ENCODE measurements at regions not wholly inside any gene's neighbourhood (a gene's known extent, or its start where the extent isn't known, plus 50 kb on each side); places are given as distances from the start of the nearest gene placed in this dataset.

GRCh38 chr4:24335616-24336015 is 248.7 kb downstream of the DHX15 start:
- no peak overlapping the region for H3K27ac ChIP-seq (ENCODE audit: insufficient read depth, low read depth, low read length, poor library complexity, severe bottlenecking)
- WGBS, 2 experiments: 93% methylated on average over 3 of the region's 4 CpGs

DNA sequence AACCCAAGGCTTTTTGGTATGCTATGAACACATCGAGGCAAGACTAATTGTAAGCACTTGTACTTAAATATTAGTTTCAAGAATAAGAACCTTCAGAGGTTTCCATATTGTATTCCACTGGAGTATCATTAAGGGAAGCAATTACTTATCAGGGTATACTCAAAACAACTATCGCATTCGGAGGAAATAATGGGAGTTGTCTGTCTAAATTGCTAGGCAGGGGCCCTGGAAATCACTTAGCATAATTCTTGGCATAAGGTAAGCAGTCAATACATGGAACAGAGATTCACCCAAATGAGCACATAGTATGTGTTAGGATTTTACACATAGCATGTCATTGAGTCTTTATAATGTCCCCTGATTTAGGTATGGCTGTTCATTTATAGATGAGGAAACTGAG is 249.4 kb downstream of the DHX15 start:
- 85 to 98% methylated on average over 3 of the region's 3 CpGs for WGBS, 2 experiments
- Histone ChIP-seq H3K9me3 (ENCODE audit: control insufficient read depth, low read length) (no peaks in the 10 kb centered on the region), H3K27ac (ENCODE audit: insufficient read depth, low read depth, low read length, poor library complexity, severe bottlenecking) (no peak overlapping the region), H3K4me1 (ENCODE audit: control insufficient read depth, insufficient read depth, low read length) (no peaks in the 10 kb centered on the region), H3K27me3 (ENCODE audit: control insufficient read depth, insufficient read depth, low read length, poor library complexity, severe bottlenecking) (no peaks in the 10 kb centered on the region), H3K4me3 (ENCODE audit: insufficient read depth, low read depth, low read length) (no peak overlapping the region), H3K36me3 (ENCODE audit: control insufficient read depth, insufficient read depth, low read length) (no peaks in the 10 kb centered on the region)

More at GRCh38 chr4:24335616-24336015, 248.7 kb downstream of the DHX15 start:
- Histone ChIP-seq H3K27me3 (ENCODE audit: control insufficient read depth, insufficient read depth, low read length, poor library complexity, severe bottlenecking) (no peaks in the 10 kb centered on the region), H3K4me3 (ENCODE audit: insufficient read depth, low read depth, low read length) (no peak overlapping the region), H3K36me3 (ENCODE audit: control insufficient read depth, insufficient read depth, low read length) (no peaks in the 10 kb centered on the region), H3K9me3 (ENCODE audit: control insufficient read depth, low read length) (no peaks in the 10 kb centered on the region), H3K4me1 (ENCODE audit: control insufficient read depth, insufficient read depth, low read length) (no peaks in the 10 kb centered on the region)

- Histone ChIP-seq H3K4me3 (ENCODE audit: insufficient read depth, low read depth, low read length) (no peak overlapping the region), H3K27ac (ENCODE audit: insufficient read depth, low read depth, low read length, poor library complexity, severe bottlenecking) (no peak overlapping the region), H3K4me1 (ENCODE audit: control insufficient read depth, insufficient read depth, low read length) (peaks cover 16% of the 10 kb centered on the region), H3K27me3 (ENCODE audit: control insufficient read depth, insufficient read depth, low read length, poor library complexity, severe bottlenecking) (no peaks in the 10 kb centered on the region), H3K36me3 (ENCODE audit: control insufficient read depth, insufficient read depth, low read length) (no peaks in the 10 kb centered on the region), H3K9me3 (ENCODE audit: control insufficient read depth, low read length) (no peaks in the 10 kb centered on the region)
Observed at GRCh38 chr4:24330573-24330972, 253.8 kb downstream of the DHX15 start.

DNA sequence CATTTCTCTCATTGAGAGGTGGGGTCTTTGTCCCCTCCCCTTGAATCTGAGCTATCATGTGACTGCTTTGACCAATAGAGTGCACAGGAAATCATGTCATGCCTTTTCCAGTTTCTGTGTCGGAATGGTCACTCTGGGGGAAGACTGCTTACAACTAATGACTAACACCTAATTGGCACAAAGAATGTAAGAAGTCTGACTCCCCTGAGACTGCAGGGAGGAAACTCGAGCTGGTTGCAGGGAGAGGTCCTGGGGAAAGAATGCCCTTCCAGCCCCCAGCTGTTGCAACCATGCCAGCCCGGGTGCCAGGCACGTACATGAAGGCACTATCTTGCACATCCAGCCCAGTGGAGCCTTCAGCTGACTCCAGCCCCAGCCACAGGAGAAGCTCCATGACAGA is 254.2 kb downstream of the DHX15 start:
- H3K4me1 ChIP-seq (ENCODE audit: control insufficient read depth, insufficient read depth, low read length): peaks cover 16% of the 10 kb centered on the region
- 90 to 96% methylated on average over 4 of the region's 4 CpGs for WGBS, 2 experiments
- H3K27me3 ChIP-seq (ENCODE audit: control insufficient read depth, insufficient read depth, low read length, poor library complexity, severe bottlenecking): no peaks in the 10 kb centered on the region
- H3K36me3 ChIP-seq (ENCODE audit: control insufficient read depth, insufficient read depth, low read length): no peaks in the 10 kb centered on the region
- H3K27ac ChIP-seq (ENCODE audit: insufficient read depth, low read depth, low read length, poor library complexity, severe bottlenecking): no peak overlapping the region
- no peak overlapping the region for H3K4me3 ChIP-seq (ENCODE audit: insufficient read depth, low read depth, low read length)
- H3K9me3 ChIP-seq (ENCODE audit: control insufficient read depth, low read length): no peaks in the 10 kb centered on the region

DNA sequence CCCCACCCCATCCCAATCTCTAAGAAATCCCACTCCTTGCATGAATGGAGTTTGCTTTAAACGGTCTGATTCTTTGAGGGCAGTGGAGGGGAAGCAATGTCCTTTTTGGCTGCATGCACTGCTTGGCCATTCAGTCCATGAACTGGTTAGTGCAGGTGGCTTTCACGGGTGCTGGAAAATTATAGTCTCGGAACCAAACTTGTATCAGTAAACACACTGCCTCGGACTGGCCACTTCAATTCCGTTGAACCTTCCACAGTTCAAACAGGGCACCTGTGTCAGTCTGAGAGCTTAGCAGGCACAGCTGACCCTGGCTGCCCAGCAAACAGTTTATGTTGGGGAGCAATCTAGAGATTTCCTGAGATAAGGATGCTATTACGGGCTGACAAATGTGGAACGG is 255.6 kb downstream of the DHX15 start:
- 76 to 81% methylated on average over 7 of the region's 7 CpGs for WGBS, 2 experiments
- H3K27ac ChIP-seq (ENCODE audit: insufficient read depth, low read depth, low read length, poor library complexity, severe bottlenecking): peak overlapping the region; percentile 74

DNA sequence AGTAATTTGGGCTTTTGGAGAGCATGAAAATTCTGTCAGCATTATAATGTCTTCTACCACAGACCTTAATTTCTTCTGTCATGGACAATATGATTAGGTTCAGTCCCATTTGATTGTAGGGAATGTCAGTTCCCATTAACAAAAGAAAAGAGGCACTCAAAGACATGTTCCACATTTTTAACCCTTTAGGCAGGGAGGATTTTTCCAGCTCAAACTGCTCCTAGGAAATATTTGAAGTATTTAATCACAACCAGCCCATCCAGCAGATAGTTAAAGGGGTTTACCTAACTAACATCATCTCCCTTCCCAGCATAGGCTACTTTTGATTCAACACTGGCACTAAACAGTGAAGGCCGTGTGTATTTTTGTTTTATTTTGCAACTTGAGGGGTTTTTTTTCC is 256.0 kb downstream of the DHX15 start:
- H3K9me3 ChIP-seq (ENCODE audit: control insufficient read depth, low read length): no peaks in the 10 kb centered on the region
- no peaks in the 10 kb centered on the region for H3K27me3 ChIP-seq (ENCODE audit: control insufficient read depth, insufficient read depth, low read length, poor library complexity, severe bottlenecking)
- H3K27ac ChIP-seq (ENCODE audit: insufficient read depth, low read depth, low read length, poor library complexity, severe bottlenecking): peak overlapping the region; percentile 74
- H3K4me1 ChIP-seq (ENCODE audit: control insufficient read depth, insufficient read depth, low read length): peaks cover 16% of the 10 kb centered on the region
- H3K36me3 ChIP-seq (ENCODE audit: control insufficient read depth, insufficient read depth, low read length): no peaks in the 10 kb centered on the region
- H3K4me3 ChIP-seq (ENCODE audit: insufficient read depth, low read depth, low read length): peak overlapping the region; percentile 6
- WGBS, 2 experiments: no CpG with 5 or more reads among the region's 1 CpG

More for the DNA sequence above, 255.6 kb downstream of the DHX15 start:
- Histone ChIP-seq H3K4me3 (ENCODE audit: insufficient read depth, low read depth, low read length) (no peak overlapping the region), H3K9me3 (ENCODE audit: control insufficient read depth, low read length) (no peaks in the 10 kb centered on the region), H3K27me3 (ENCODE audit: control insufficient read depth, insufficient read depth, low read length, poor library complexity, severe bottlenecking) (no peaks in the 10 kb centered on the region), H3K4me1 (ENCODE audit: control insufficient read depth, insufficient read depth, low read length) (peaks cover 16% of the 10 kb centered on the region), H3K36me3 (ENCODE audit: control insufficient read depth, insufficient read depth, low read length) (no peaks in the 10 kb centered on the region)

DNA sequence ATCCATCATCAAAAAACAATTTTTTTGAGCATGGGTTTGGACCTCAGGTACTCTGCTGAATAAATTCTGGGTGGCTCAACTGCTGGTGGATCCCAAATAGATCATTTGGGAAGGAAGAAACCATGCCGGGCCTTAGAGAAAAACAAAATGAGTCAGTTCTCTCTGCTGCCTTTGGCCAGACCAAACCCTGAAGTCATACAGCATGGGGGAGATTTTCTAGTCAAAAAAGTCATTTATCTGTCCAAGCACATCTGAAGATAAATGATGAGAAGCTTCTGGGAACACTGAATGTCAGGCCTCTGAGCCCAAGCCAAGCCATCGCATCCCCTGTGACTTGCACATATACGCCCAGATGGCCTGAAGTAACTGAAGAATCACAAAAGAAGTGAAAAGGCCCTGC is 261.4 kb downstream of the DHX15 start:
- Histone ChIP-seq H3K36me3 (ENCODE audit: control insufficient read depth, insufficient read depth, low read length) (no peaks in the 10 kb centered on the region), H3K27me3 (ENCODE audit: control insufficient read depth, insufficient read depth, low read length, poor library complexity, severe bottlenecking) (no peaks in the 10 kb centered on the region), H3K27ac (ENCODE audit: insufficient read depth, low read depth, low read length, poor library complexity, severe bottlenecking) (no peak overlapping the region), H3K4me1 (ENCODE audit: control insufficient read depth, insufficient read depth, low read length) (peaks cover 24% of the 10 kb centered on the region), H3K4me3 (ENCODE audit: insufficient read depth, low read depth, low read length) (no peak overlapping the region), H3K9me3 (ENCODE audit: control insufficient read depth, low read length) (no peaks in the 10 kb centered on the region)
- 54 to 89% methylated on average over 3 of the region's 3 CpGs for WGBS, 2 experiments

GRCh38 chr4:24322511-24322910 is 261.8 kb downstream of the DHX15 start:
- Histone ChIP-seq H3K36me3 (ENCODE audit: control insufficient read depth, insufficient read depth, low read length) (no peaks in the 10 kb centered on the region), H3K4me1 (ENCODE audit: control insufficient read depth, insufficient read depth, low read length) (peaks cover 22% of the 10 kb centered on the region), H3K27ac (ENCODE audit: insufficient read depth, low read depth, low read length, poor library complexity, severe bottlenecking) (no peak overlapping the region), H3K27me3 (ENCODE audit: control insufficient read depth, insufficient read depth, low read length, poor library complexity, severe bottlenecking) (no peaks in the 10 kb centered on the region), H3K4me3 (ENCODE audit: insufficient read depth, low read depth, low read length) (no peak overlapping the region), H3K9me3 (ENCODE audit: control insufficient read depth, low read length) (no peaks in the 10 kb centered on the region)
- 38 to 43% methylated on average over 1 of the region's 1 CpG for WGBS, 2 experiments

DNA sequence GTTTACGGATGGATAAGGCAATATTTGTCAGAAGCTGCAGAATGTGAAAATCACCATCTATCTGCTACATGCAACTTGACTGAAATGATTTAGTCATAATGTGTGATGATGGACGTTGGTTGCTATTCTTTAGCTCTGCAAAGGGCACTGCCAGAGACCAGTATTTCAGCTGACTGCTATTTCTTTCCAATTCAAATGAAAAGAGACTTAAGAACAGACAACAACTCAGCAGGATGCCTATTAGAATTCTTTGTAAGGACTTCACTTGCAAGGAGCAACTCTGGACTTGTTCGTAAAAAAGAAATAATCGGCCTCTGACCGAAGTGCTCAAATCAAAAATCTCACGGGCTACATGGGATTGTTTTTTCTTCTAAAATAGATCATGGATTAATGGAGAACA is 262.7 kb downstream of the DHX15 start:
- Histone ChIP-seq H3K9me3 (ENCODE audit: control insufficient read depth, low read length) (no peaks in the 10 kb centered on the region), H3K4me3 (ENCODE audit: insufficient read depth, low read depth, low read length) (no peak overlapping the region), H3K27ac (ENCODE audit: insufficient read depth, low read depth, low read length, poor library complexity, severe bottlenecking) (peak overlapping the region; percentile 65), H3K27me3 (ENCODE audit: control insufficient read depth, insufficient read depth, low read length, poor library complexity, severe bottlenecking) (no peaks in the 10 kb centered on the region), H3K4me1 (ENCODE audit: control insufficient read depth, insufficient read depth, low read length) (peaks cover 22% of the 10 kb centered on the region), H3K36me3 (ENCODE audit: control insufficient read depth, insufficient read depth, low read length) (no peaks in the 10 kb centered on the region)
- whole genome bisulfite sequencing, 2 experiments: 3 to 6% methylated on average over 4 to 6 of the region's 6 CpGs

DNA sequence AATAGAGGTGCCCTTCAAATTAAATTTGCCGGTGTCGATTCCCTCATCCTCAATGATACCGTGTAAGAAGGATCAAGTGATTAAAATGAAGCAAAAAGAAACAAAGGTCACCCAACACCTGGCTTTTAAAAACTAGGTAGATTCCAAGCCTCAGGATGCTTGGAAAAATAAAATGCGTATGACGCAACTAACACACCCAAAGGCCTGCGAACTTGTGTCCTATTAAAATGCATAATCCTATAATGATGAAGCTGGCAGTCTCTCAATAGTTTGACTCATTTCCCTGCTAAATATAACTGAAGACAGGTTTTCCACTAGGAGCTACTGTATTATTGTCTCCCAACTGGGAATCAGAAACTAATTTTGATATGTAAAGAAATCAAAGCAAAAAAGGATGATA is 263.2 kb downstream of the DHX15 start:
- WGBS, 2 experiments: 58 to 67% methylated on average over 6 of the region's 6 CpGs
- peaks cover 22% of the 10 kb centered on the region for H3K4me1 ChIP-seq (ENCODE audit: control insufficient read depth, insufficient read depth, low read length)
- no peak overlapping the region for H3K4me3 ChIP-seq (ENCODE audit: insufficient read depth, low read depth, low read length)
- H3K36me3 ChIP-seq (ENCODE audit: control insufficient read depth, insufficient read depth, low read length): no peaks in the 10 kb centered on the region
- H3K9me3 ChIP-seq (ENCODE audit: control insufficient read depth, low read length): no peaks in the 10 kb centered on the region
- H3K27ac ChIP-seq (ENCODE audit: insufficient read depth, low read depth, low read length, poor library complexity, severe bottlenecking): peak overlapping the region; percentile 39
- no peaks in the 10 kb centered on the region for H3K27me3 ChIP-seq (ENCODE audit: control insufficient read depth, insufficient read depth, low read length, poor library complexity, severe bottlenecking)

GRCh38 chr4:24319387-24319786 is 265.0 kb downstream of the DHX15 start:
- no peaks in the 10 kb centered on the region for H3K36me3 ChIP-seq (ENCODE audit: control insufficient read depth, insufficient read depth, low read length)
- no peaks in the 10 kb centered on the region for H3K9me3 ChIP-seq (ENCODE audit: control insufficient read depth, low read length)
- no peak overlapping the region for H3K27ac ChIP-seq (ENCODE audit: insufficient read depth, low read depth, low read length, poor library complexity, severe bottlenecking)
- H3K4me3 ChIP-seq (ENCODE audit: insufficient read depth, low read depth, low read length): no peak overlapping the region
- no peaks in the 10 kb centered on the region for H3K27me3 ChIP-seq (ENCODE audit: control insufficient read depth, insufficient read depth, low read length, poor library complexity, severe bottlenecking)
- 75 to 93% methylated on average over 4 to 5 of the region's 5 CpGs for WGBS, 2 experiments
- H3K4me1 ChIP-seq (ENCODE audit: control insufficient read depth, insufficient read depth, low read length): peaks cover 22% of the 10 kb centered on the region

All from ectodermal cell (in vitro differentiated cells).